Body of pancreas (tissue), 4 donors: ENCODE measurements at regions not wholly inside any gene's neighbourhood (a gene's known extent, or its start where the extent isn't known, plus 50 kb on each side); places are given as distances from the start of the nearest gene placed in this dataset.

Source experiments
- POLR2A ChIP-seq, 3 donors: fragments of 450-650 bp; IDR thresholded peaks; one replicate each; pipeline ENCODE4 v1.6.1; 2016; ENCODE audit warnings: antibody characterized with exemption in 3 of 3, mild to moderate bottlenecking in 2 of 3
- TF ChIP-seq, protein P1 (sequence below), 7 experiments: fragments of 450-650 bp in 4 of 7; fragments of 200-600 bp in 3 of 7; sonication (generic) in 3 of 7; IDR thresholded peaks; one replicate each; pipeline ENCODE4 v1.5.1; 2016 to 2019; ENCODE audit warnings: antibody characterized with exemption in 7 of 7

DNA sequence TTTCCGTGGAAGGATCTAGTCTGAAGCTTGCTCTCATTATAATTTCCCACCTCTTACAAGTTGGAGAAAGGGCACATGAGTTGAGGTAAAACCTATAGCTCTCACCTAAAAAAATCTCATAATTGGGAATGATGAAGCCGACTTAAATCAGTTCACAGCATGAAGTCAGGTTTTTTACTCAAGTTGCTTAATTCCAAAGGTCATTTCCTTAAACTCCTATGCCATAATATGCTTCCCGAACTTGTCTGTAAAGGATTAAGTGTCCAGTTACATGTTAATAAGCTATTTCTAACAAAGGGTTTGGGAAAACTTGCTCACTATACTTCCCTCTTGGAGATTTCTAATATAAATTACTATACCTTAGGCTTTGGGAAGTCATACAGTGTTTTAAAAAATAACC, 481.2 kb downstream of the NUP35 start:
- TF ChIP-seq, protein P1, sequence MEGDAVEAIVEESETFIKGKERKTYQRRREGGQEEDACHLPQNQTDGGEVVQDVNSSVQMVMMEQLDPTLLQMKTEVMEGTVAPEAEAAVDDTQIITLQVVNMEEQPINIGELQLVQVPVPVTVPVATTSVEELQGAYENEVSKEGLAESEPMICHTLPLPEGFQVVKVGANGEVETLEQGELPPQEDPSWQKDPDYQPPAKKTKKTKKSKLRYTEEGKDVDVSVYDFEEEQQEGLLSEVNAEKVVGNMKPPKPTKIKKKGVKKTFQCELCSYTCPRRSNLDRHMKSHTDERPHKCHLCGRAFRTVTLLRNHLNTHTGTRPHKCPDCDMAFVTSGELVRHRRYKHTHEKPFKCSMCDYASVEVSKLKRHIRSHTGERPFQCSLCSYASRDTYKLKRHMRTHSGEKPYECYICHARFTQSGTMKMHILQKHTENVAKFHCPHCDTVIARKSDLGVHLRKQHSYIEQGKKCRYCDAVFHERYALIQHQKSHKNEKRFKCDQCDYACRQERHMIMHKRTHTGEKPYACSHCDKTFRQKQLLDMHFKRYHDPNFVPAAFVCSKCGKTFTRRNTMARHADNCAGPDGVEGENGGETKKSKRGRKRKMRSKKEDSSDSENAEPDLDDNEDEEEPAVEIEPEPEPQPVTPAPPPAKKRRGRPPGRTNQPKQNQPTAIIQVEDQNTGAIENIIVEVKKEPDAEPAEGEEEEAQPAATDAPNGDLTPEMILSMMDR (IDR thresholded peaks at IDR 0.05) = no peak
- no peak for TF ChIP-seq POLR2A (IDR thresholded peaks at IDR 0.05)
